Thymus (tissue), 11 donors: ENCODE measurements at regions not wholly inside any gene's neighbourhood (a gene's known extent, or its start where the extent isn't known, plus 50 kb on each side); places are given as distances from the start of the nearest gene placed in this dataset.
A peak's percentile ranks its signal among the peaks of the same experiment; 100 is the strongest.

Experiments
- DNase-seq, 9 donors: peaks; one replicate each; pipeline ENCODE4 v3.0.0-alpha.2; 2013; ENCODE audit warnings: low spot score in 9 of 9, low read depth in 6 of 9, missing footprints in 1 of 9
- H3K27ac ChIP-seq, 2 donors: one replicate each; pipeline ENCODE4 v1.5.1; 2013; ENCODE audit warnings: control low read depth in 1 of 2, low read depth in 1 of 2, low read length in 1 of 2, mild to moderate bottlenecking in 1 of 2, moderate library complexity in 1 of 2
- H3K27me3 ChIP-seq, 2 donors: one replicate each; pipeline ENCODE4 v1.5.1; 2013; ENCODE audit warnings: low read length in 1 of 2; ENCODE audit not compliant: control insufficient read depth in 2 of 2, insufficient read depth in 1 of 2
- H3K36me3 ChIP-seq, 2 donors: one replicate each; pipeline ENCODE4 v1.5.1; 2013; ENCODE audit warnings: low read length in 1 of 2, mild to moderate bottlenecking in 1 of 2, moderate library complexity in 1 of 2; ENCODE audit not compliant: control insufficient read depth in 2 of 2, insufficient read depth in 2 of 2
- H3K4me1 ChIP-seq, 2 donors: one replicate each; pipeline ENCODE4 v1.5.1; 2013; ENCODE audit warnings: low read length in 2 of 2; ENCODE audit not compliant: control insufficient read depth in 2 of 2, insufficient read depth in 2 of 2
- H3K4me3 ChIP-seq, 2 donors: one replicate each; pipeline ENCODE4 v1.5.1; 2013; ENCODE audit warnings: low read length in 2 of 2, control low read depth in 1 of 2, mild to moderate bottlenecking in 1 of 2
- H3K9me3 ChIP-seq, 2 donors: one replicate each; pipeline ENCODE4 v1.5.1; 2013; ENCODE audit warnings: low read length in 1 of 2, mild to moderate bottlenecking in 1 of 2; ENCODE audit not compliant: control insufficient read depth in 2 of 2, insufficient read depth in 1 of 2
- WGBS: extraction: QIAGEN DNeasy Blood & Tissue Kit; methylation state at CpG from one replicate; pipeline ENCODE4 v1.1.7; 2013; 5-methylcytosine and 5-hydroxymethylcytosine counted together
- donor health status: healthy.

DNA sequence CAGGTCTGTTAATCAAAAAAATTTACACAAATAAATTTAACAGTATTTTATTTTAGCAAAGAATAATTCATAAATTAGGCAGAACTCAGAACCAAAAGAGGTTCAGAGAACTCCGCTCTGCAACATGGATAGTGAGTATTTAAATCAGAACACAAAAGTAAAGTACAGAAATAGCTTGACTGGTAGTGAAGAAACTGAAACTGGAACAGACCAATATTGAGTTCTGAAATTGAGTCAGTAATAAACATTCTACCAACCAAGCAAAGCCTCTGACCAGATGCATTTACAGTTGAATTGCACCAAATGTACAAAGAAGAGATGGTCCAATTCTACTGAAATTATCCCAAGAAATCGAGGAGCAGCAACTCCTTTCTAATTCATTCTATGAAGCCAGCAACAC lies 1542.8 kb downstream of the EFNA5 start:
- Histone ChIP-seq H3K27me3 (no peaks in the 10 kb centered on the region), H3K4me3 (no peak overlapping the region), H3K4me1 (no peaks in the 10 kb centered on the region), H3K27ac (no peak overlapping the region), H3K36me3 (no peaks in the 10 kb centered on the region), H3K9me3 (no peaks in the 10 kb centered on the region)
- no peak for DNase-seq
- WGBS = 92% methylated on average over 2 of the region's 2 CpGs

DNA sequence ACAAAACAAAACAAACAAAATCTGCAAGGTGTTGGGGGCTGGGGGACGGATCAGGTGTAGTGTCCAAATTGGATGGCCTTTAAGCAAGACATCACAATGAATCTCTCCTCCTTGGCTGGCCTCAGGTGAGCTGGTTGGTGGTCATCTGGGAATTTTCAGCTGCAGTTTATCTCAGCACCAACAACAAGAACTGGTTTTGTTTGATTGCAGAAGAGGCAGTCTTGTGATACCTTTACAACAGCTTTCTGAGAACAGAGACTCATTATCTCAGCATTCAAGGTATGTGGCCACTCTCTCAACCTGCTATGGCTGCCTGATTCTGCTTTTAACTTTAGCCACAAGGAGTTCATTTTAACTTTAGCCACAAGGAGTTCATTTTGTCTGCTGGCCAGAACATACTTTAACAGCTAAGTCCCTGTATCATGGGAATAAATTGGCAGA lies 1543.4 kb downstream of the EFNA5 start:
- 93% methylated on average over 1 of the region's 1 CpG for WGBS
- no peak for DNase-seq
- H3K27ac ChIP-seq = no peak overlapping the region

GRCh38 chr5:106121972-106122605 lies 1548.6 kb downstream of the EFNA5 start:
- H3K9me3 ChIP-seq = no peaks in the 10 kb centered on the region
- no peaks in the 10 kb centered on the region for H3K4me1 ChIP-seq
- H3K27ac ChIP-seq = no peak overlapping the region
- H3K36me3 ChIP-seq = no peaks in the 10 kb centered on the region
- peak in 4 of 9 donors; percentile 1 to 6 (median 4) for DNase-seq
- H3K4me3 ChIP-seq = no peak overlapping the region
- 74% methylated on average over 7 of the region's 7 CpGs for WGBS
- H3K27me3 ChIP-seq = no peaks in the 10 kb centered on the region

More for the DNA sequence above, 1543.4 kb downstream of the EFNA5 start:
- Histone ChIP-seq H3K4me1 (no peaks in the 10 kb centered on the region), H3K27me3 (no peaks in the 10 kb centered on the region), H3K4me3 (no peak overlapping the region), H3K9me3 (no peaks in the 10 kb centered on the region), H3K36me3 (no peaks in the 10 kb centered on the region)

- WGBS = 90% methylated on average over 3 of the region's 3 CpGs
- no peaks in the 10 kb centered on the region for H3K9me3 ChIP-seq
- no peak overlapping the region for H3K4me3 ChIP-seq
- DNase-seq = no peak
- H3K4me1 ChIP-seq = no peaks in the 10 kb centered on the region
- H3K36me3 ChIP-seq = no peaks in the 10 kb centered on the region
- H3K27ac ChIP-seq = no peak overlapping the region
- H3K27me3 ChIP-seq = no peaks in the 10 kb centered on the region
Measured at GRCh38 chr5:106116682-106117081, 1554.1 kb downstream of the EFNA5 start.

GRCh38 chr5:106113922-106114321 lies 1556.8 kb downstream of the EFNA5 start:
- H3K27ac ChIP-seq = no peak overlapping the region
- no peaks in the 10 kb centered on the region for H3K9me3 ChIP-seq
- DNase-seq = no peak
- WGBS = 96% methylated on average over 1 of the region's 1 CpG
- H3K36me3 ChIP-seq = no peaks in the 10 kb centered on the region
- no peaks in the 10 kb centered on the region for H3K4me1 ChIP-seq
- H3K27me3 ChIP-seq = no peaks in the 10 kb centered on the region
- H3K4me3 ChIP-seq = no peak overlapping the region

DNA sequence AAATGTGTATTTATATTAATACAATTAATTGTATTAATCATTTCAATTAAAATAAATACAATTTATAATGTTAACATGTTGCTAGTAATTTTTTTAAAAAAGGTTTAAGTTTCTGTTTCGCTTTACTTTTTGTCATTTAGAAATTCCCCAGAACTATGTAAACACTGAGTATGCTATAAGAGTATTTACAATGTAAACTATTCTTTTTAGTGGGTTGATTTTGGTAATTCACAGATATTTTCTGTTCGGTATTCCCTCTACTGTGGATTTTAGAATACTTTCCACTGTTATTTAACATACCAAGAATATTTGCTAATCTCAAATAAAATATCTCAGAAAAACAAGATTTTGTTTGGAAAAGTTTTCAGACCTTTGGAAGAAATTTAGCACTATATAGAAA lies 1564.4 kb downstream of the EFNA5 start:
- Histone ChIP-seq H3K4me1 (no peaks in the 10 kb centered on the region), H3K9me3 (no peaks in the 10 kb centered on the region), H3K4me3 (no peak overlapping the region), H3K36me3 (no peaks in the 10 kb centered on the region), H3K27me3 (no peaks in the 10 kb centered on the region), H3K27ac (no peak overlapping the region)
- WGBS = 91% methylated on average over 2 of the region's 2 CpGs
- DNase-seq = no peak

- DNase-seq = no peak
- no peaks in the 10 kb centered on the region for H3K36me3 ChIP-seq
- H3K4me1 ChIP-seq = no peaks in the 10 kb centered on the region
- H3K27ac ChIP-seq = no peak overlapping the region
- no peaks in the 10 kb centered on the region for H3K27me3 ChIP-seq
- H3K4me3 ChIP-seq = no peak overlapping the region
- WGBS = 85% methylated on average over 1 of the region's 1 CpG
- no peaks in the 10 kb centered on the region for H3K9me3 ChIP-seq
Measured at GRCh38 chr5:106097340-106097739, 1573.4 kb downstream of the EFNA5 start.

DNA sequence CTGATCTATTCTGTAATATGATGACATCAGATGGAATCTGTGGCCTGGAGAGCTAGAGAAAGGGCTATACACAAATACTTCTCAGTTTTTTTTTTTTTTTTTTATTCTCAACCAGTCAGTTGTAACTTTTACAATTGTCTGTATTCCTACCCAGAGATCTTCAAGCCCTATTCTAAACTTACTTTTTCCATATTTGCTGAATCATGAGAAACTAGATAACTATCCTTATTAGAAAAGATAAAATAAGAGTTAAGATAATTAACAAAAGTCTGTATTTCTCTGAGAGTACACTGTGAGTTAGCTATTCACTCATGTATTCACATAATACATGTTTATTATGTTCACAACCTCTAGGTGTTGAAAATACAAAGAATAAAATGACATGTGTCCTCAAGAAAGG lies 1575.9 kb downstream of the EFNA5 start:
- no peaks in the 10 kb centered on the region for H3K27me3 ChIP-seq
- no peaks in the 10 kb centered on the region for H3K9me3 ChIP-seq
- no peak overlapping the region for H3K4me3 ChIP-seq
- no peak overlapping the region for H3K27ac ChIP-seq
- H3K36me3 ChIP-seq = no peaks in the 10 kb centered on the region
- no peaks in the 10 kb centered on the region for H3K4me1 ChIP-seq
- DNase-seq = no peak

DNA sequence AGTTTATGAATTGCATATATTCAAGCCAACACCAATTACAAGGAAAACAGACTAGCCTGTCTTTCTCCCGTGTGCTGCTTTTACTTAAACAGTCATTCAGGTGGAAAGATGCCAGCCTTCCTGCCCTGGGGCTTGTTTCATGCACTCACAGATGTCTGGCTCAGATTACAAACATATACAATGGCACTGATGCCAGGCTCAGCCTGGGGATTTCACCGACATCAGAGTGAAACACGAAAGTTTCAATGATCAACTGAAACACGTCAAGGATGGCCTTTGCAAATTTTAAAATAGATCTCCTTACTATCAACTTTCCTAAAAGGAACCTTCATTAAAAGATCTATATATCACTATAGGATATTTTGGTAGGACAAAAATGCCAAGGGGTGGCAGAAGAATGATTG lies 1576.5 kb downstream of the EFNA5 start:
- H3K36me3 ChIP-seq = no peaks in the 10 kb centered on the region
- 88% methylated on average over 4 of the region's 4 CpGs for WGBS
- no peak overlapping the region for H3K4me3 ChIP-seq
- H3K9me3 ChIP-seq = no peaks in the 10 kb centered on the region
- no peak for DNase-seq
- H3K27ac ChIP-seq = no peak overlapping the region
- H3K27me3 ChIP-seq = no peaks in the 10 kb centered on the region
- no peaks in the 10 kb centered on the region for H3K4me1 ChIP-seq

GRCh38 chr5:106093134-106093533 lies 1577.6 kb downstream of the EFNA5 start:
- no peaks in the 10 kb centered on the region for H3K4me1 ChIP-seq
- no peak overlapping the region for H3K4me3 ChIP-seq
- no peaks in the 10 kb centered on the region for H3K9me3 ChIP-seq
- H3K36me3 ChIP-seq = no peaks in the 10 kb centered on the region
- no peak overlapping the region for H3K27ac ChIP-seq
- DNase-seq = no peak
- H3K27me3 ChIP-seq = no peaks in the 10 kb centered on the region
- WGBS = 100% methylated on average over 1 of the region's 1 CpG
